Fibroblast of lung (primary cell): ENCODE measurements at regions not wholly inside any gene's neighbourhood (a gene's known extent, or its start where the extent isn't known, plus 50 kb on each side); places are given as distances from the start of the nearest gene placed in this dataset.

Experiments used
- EZH2 ChIP-seq: IDR thresholded peaks from 2 replicates; pipeline ENCODE4 v1.5.1; 2012; ENCODE audit warnings: low read length, control low read depth, mild to moderate bottlenecking; ENCODE audit errors: missing control alignments
- TF ChIP-seq, protein P1 (sequence below), 2 donors: IDR thresholded peaks in 1 of 2; conservative IDR thresholded peaks in 1 of 2; 1 replicate in 1 of 2; 2 replicates in 1 of 2; pipeline ENCODE4 v1.5.1; 2011 to 2012; ENCODE audit warnings: low read length in 2 of 2, control low read depth in 1 of 2, inconsistent platforms in 1 of 2, low read depth in 1 of 2, mild to moderate bottlenecking in 1 of 2

GRCh38 chr11:39745401-39745800 lies 1714.1 kb downstream of the LRRC4C start:
- TF ChIP-seq, protein P1, sequence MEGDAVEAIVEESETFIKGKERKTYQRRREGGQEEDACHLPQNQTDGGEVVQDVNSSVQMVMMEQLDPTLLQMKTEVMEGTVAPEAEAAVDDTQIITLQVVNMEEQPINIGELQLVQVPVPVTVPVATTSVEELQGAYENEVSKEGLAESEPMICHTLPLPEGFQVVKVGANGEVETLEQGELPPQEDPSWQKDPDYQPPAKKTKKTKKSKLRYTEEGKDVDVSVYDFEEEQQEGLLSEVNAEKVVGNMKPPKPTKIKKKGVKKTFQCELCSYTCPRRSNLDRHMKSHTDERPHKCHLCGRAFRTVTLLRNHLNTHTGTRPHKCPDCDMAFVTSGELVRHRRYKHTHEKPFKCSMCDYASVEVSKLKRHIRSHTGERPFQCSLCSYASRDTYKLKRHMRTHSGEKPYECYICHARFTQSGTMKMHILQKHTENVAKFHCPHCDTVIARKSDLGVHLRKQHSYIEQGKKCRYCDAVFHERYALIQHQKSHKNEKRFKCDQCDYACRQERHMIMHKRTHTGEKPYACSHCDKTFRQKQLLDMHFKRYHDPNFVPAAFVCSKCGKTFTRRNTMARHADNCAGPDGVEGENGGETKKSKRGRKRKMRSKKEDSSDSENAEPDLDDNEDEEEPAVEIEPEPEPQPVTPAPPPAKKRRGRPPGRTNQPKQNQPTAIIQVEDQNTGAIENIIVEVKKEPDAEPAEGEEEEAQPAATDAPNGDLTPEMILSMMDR (conservative IDR thresholded peaks at IDR 0.05 in 1 of 2, IDR thresholded peaks at IDR 0.05 in 1 of 2; ENCODE audit: low read depth in 1 of 2, low read length in 2 of 2), result no peak
- no peak for TF ChIP-seq EZH2
